Stimulated activated naive CD8-positive, alpha-beta T cell treated with anti-CD3 and anti-CD28 coated beads, Interleukin-15, amount 100 ng/mL, for 72 hours (primary cell): ENCODE measurements at regions not wholly inside any gene's neighbourhood (a gene's known extent, or its start where the extent isn't known, plus 50 kb on each side); places are given as distances from the start of the nearest gene placed in this dataset.

Source experiments
- ATAC-seq: fragments of 150-1000 bp; cut with Tn5 transposase; 2 replicates; pipeline ENCODE4 v1.10.0; 2021; ENCODE audit warnings: mild to moderate bottlenecking, moderate library complexity
- DNase-seq, 2 donors: peaks; one replicate each; pipeline ENCODE4 v3.0.0; 2021 to 2022
- H3K27ac Mint-ChIP-seq, 2 donors: one replicate each; pipeline ENCODE4 v1.8.0; 2022; ENCODE audit warnings: mild to moderate bottlenecking in 2 of 2, mixed read lengths in 2 of 2, moderate library complexity in 2 of 2
- H3K27me3 Mint-ChIP-seq: one replicate; pipeline ENCODE4 v1.8.0; 2022; ENCODE audit warnings: mixed read lengths
- H3K4me1 Mint-ChIP-seq: one replicate; pipeline ENCODE4 v1.8.0; 2022; ENCODE audit warnings: mild to moderate bottlenecking, mixed read lengths
- H3K4me3 Mint-ChIP-seq, 2 donors: one replicate each; pipeline ENCODE4 v1.8.0; 2022; ENCODE audit warnings: mild to moderate bottlenecking in 2 of 2, mixed read lengths in 2 of 2, moderate library complexity in 1 of 2
- H3K9me3 Mint-ChIP-seq, 2 donors: one replicate each; pipeline ENCODE4 v1.8.0; 2022; ENCODE audit warnings: mixed read lengths in 2 of 2

- Mint-ChIP-seq H3K4me3 (no peak overlapping the region), H3K9me3 (no peaks in the 10 kb centered on the region), H3K4me1 (no peaks in the 10 kb centered on the region), H3K27me3 (no peaks in the 10 kb centered on the region), H3K27ac (no peak overlapping the region)
- DNase-seq = no peak
- ATAC-seq = no peak
Observed at GRCh38 chr6:3568396-3569082, 111.7 kb upstream of the SLC22A23 start.

- ATAC-seq = no peak
- H3K4me1 Mint-ChIP-seq = no peaks in the 10 kb centered on the region
- no peaks in the 10 kb centered on the region for H3K27me3 Mint-ChIP-seq
- no peak overlapping the region for H3K4me3 Mint-ChIP-seq
- no peaks in the 10 kb centered on the region for H3K9me3 Mint-ChIP-seq
- DNase-seq = no peak
- no peak overlapping the region for H3K27ac Mint-ChIP-seq
Observed at GRCh38 chr6:3566812-3567211, 110.0 kb upstream of the SLC22A23 start.

- no peak overlapping the region for H3K27ac Mint-ChIP-seq
- H3K27me3 Mint-ChIP-seq = no peaks in the 10 kb centered on the region
- no peaks in the 10 kb centered on the region for H3K4me1 Mint-ChIP-seq
- no peak for DNase-seq
- no peaks in the 10 kb centered on the region for H3K9me3 Mint-ChIP-seq
- no peak overlapping the region for H3K4me3 Mint-ChIP-seq
- ATAC-seq = no peak
Observed at GRCh38 chr6:3565291-3565690, 108.4 kb upstream of the SLC22A23 start.

- H3K4me3 Mint-ChIP-seq = no peak overlapping the region
- no peaks in the 10 kb centered on the region for H3K4me1 Mint-ChIP-seq
- H3K27ac Mint-ChIP-seq = no peak overlapping the region
- no peaks in the 10 kb centered on the region for H3K9me3 Mint-ChIP-seq
- H3K27me3 Mint-ChIP-seq = no peaks in the 10 kb centered on the region
- DNase-seq (no peak), ATAC-seq (no peak)
Observed at GRCh38 chr6:3561725-3562124, 104.9 kb upstream of the SLC22A23 start.

GRCh38 chr6:3560211-3560610 is 103.4 kb upstream of the SLC22A23 start:
- ATAC-seq (no peak), DNase-seq (no peak)

GRCh38 chr6:3559561-3559960 is 102.7 kb upstream of the SLC22A23 start:
- H3K27me3 Mint-ChIP-seq = no peaks in the 10 kb centered on the region
- peak overlapping the region in 1 of 2 donors; percentile 10 for H3K27ac Mint-ChIP-seq
- H3K4me3 Mint-ChIP-seq = no peak overlapping the region
- no peak for DNase-seq
- no peaks in the 10 kb centered on the region for H3K9me3 Mint-ChIP-seq
- H3K4me1 Mint-ChIP-seq = no peaks in the 10 kb centered on the region
- ATAC-seq = no peak

More at GRCh38 chr6:3560211-3560610, 103.4 kb upstream of the SLC22A23 start:
- H3K27me3 Mint-ChIP-seq = no peaks in the 10 kb centered on the region
- H3K27ac Mint-ChIP-seq = no peak overlapping the region
- no peak overlapping the region for H3K4me3 Mint-ChIP-seq
- no peaks in the 10 kb centered on the region for H3K9me3 Mint-ChIP-seq
- no peaks in the 10 kb centered on the region for H3K4me1 Mint-ChIP-seq

GRCh38 chr6:3557336-3557735 is 100.5 kb upstream of the SLC22A23 start:
- Mint-ChIP-seq H3K27me3 (peaks cover 8% of the 10 kb centered on the region), H3K4me1 (no peaks in the 10 kb centered on the region), H3K9me3 (no peaks in the 10 kb centered on the region), H3K4me3 (no peak overlapping the region), H3K27ac (no peak overlapping the region)
- no peak for ATAC-seq
- DNase-seq = no peak

GRCh38 chr6:3553254-3553653 is 96.4 kb upstream of the SLC22A23 start:
- peaks cover 8% of the 10 kb centered on the region for H3K27me3 Mint-ChIP-seq
- H3K4me3 Mint-ChIP-seq = no peak overlapping the region
- no peak for ATAC-seq
- peaks cover 0 to 18% of the 10 kb centered on the region in 2 donors for H3K9me3 Mint-ChIP-seq
- no peak overlapping the region for H3K27ac Mint-ChIP-seq
- H3K4me1 Mint-ChIP-seq = no peaks in the 10 kb centered on the region
- DNase-seq = no peak

GRCh38 chr6:3551716-3552511 is 95.1 kb upstream of the SLC22A23 start:
- no peak for DNase-seq
- peaks cover 0 to 18% of the 10 kb centered on the region in 2 donors for H3K9me3 Mint-ChIP-seq
- no peak overlapping the region for H3K27ac Mint-ChIP-seq
- peaks cover 8% of the 10 kb centered on the region for H3K27me3 Mint-ChIP-seq
- no peak overlapping the region for H3K4me3 Mint-ChIP-seq
- no peaks in the 10 kb centered on the region for H3K4me1 Mint-ChIP-seq
- no peak for ATAC-seq

GRCh38 chr6:3549314-3549940 is 92.6 kb upstream of the SLC22A23 start:
- ATAC-seq = no peak
- Mint-ChIP-seq H3K27ac (no peak overlapping the region), H3K4me3 (no peak overlapping the region), H3K27me3 (peaks cover 7% of the 10 kb centered on the region), H3K4me1 (no peaks in the 10 kb centered on the region), H3K9me3 (peaks cover 0 to 18% of the 10 kb centered on the region in 2 donors)
- DNase-seq = no peak

- H3K27me3 Mint-ChIP-seq = no peaks in the 10 kb centered on the region
- DNase-seq (no peak), ATAC-seq (no peak)
- no peaks in the 10 kb centered on the region for H3K4me1 Mint-ChIP-seq
- H3K9me3 Mint-ChIP-seq = peaks cover 0 to 10% of the 10 kb centered on the region in 2 donors
- no peak overlapping the region for H3K4me3 Mint-ChIP-seq
- H3K27ac Mint-ChIP-seq = no peak overlapping the region
Observed at GRCh38 chr6:3546121-3546520, 89.3 kb upstream of the SLC22A23 start.

GRCh38 chr6:3545156-3545555 is 88.3 kb upstream of the SLC22A23 start:
- DNase-seq (no peak), ATAC-seq (no peak)
- no peaks in the 10 kb centered on the region for H3K27me3 Mint-ChIP-seq
- peaks cover 0 to 7% of the 10 kb centered on the region in 2 donors for H3K9me3 Mint-ChIP-seq
- H3K27ac Mint-ChIP-seq = no peak overlapping the region
- H3K4me1 Mint-ChIP-seq = no peaks in the 10 kb centered on the region
- H3K4me3 Mint-ChIP-seq = no peak overlapping the region

- no peak for ATAC-seq
- DNase-seq = no peak
- Mint-ChIP-seq H3K4me1 (no peaks in the 10 kb centered on the region), H3K27ac (no peak overlapping the region), H3K27me3 (no peaks in the 10 kb centered on the region), H3K4me3 (no peak overlapping the region), H3K9me3 (no peaks in the 10 kb centered on the region)
Observed at GRCh38 chr6:3542032-3542640, 85.3 kb upstream of the SLC22A23 start.

GRCh38 chr6:3541006-3541585 is 84.2 kb upstream of the SLC22A23 start:
- ATAC-seq = no peak
- Mint-ChIP-seq H3K4me3 (no peak overlapping the region), H3K4me1 (no peaks in the 10 kb centered on the region), H3K9me3 (no peaks in the 10 kb centered on the region), H3K27me3 (no peaks in the 10 kb centered on the region), H3K27ac (no peak overlapping the region)
- DNase-seq = no peak

GRCh38 chr6:3540253-3540820 is 83.5 kb upstream of the SLC22A23 start:
- DNase-seq (no peak), ATAC-seq (no peak)
- H3K4me3 Mint-ChIP-seq = no peak overlapping the region
- no peaks in the 10 kb centered on the region for H3K27me3 Mint-ChIP-seq
- H3K4me1 Mint-ChIP-seq = no peaks in the 10 kb centered on the region
- H3K27ac Mint-ChIP-seq = no peak overlapping the region
- H3K9me3 Mint-ChIP-seq = no peaks in the 10 kb centered on the region
